GM23338 (cell line): ENCODE measurements at regions not wholly inside any gene's neighbourhood (a gene's known extent, or its start where the extent isn't known, plus 50 kb on each side); places are given as distances from the start of the nearest gene placed in this dataset.

Experiments used
- ATAC-seq: fragments of 200-7000 bp; cut with Tn5 transposase; 3 replicates; pipeline ENCODE4 v1.9.1; 2020
- DNase-seq: peaks from one replicate; pipeline ENCODE4 v3.0.0-alpha.2; 2015; ENCODE audit warnings: low spot score
- H2AFZ ChIP-seq: fragments of 200-600 bp; sonication (generic); 2 replicates; pipeline ENCODE4 v1.8.0; 2016; ENCODE audit warnings: antibody characterized with exemption, mild to moderate bottlenecking, moderate library complexity
- H3F3A ChIP-seq: fragments of 200-600 bp; sonication (generic); replicated peaks from 2 replicates; pipeline ENCODE4 v1.8.0; 2017; ENCODE audit warnings: antibody characterized with exemption, mixed run types, low read depth
- H3K27ac ChIP-seq: fragments of 200-600 bp; sonication (generic); 2 replicates; pipeline ENCODE4 v1.6.1; 2016; ENCODE audit warnings: low read depth
- H3K27me3 ChIP-seq: fragments of 200-600 bp; sonication (generic); 2 replicates; pipeline ENCODE4 v1.8.0; 2016; ENCODE audit warnings: mild to moderate bottlenecking, mixed run types, moderate library complexity; ENCODE audit not compliant: insufficient read depth
- H3K36me3 ChIP-seq: fragments of 200-600 bp; sonication (generic); 2 replicates; pipeline ENCODE4 v1.8.0; 2016; ENCODE audit warnings: mild to moderate bottlenecking; ENCODE audit not compliant: insufficient read depth
- H3K4me1 ChIP-seq: fragments of 200-600 bp; sonication (generic); 2 replicates; pipeline ENCODE4 v1.8.0; 2016; ENCODE audit warnings: mild to moderate bottlenecking, moderate library complexity; ENCODE audit not compliant: insufficient read depth
- H3K4me2 ChIP-seq: fragments of 200-600 bp; sonication (generic); 2 replicates; pipeline ENCODE4 v1.7.1; 2017; ENCODE audit warnings: mixed run types
- H3K4me3 ChIP-seq: fragments of 200-600 bp; sonication (generic); 2 replicates; pipeline ENCODE4 v1.6.1; 2016; ENCODE audit warnings: mixed run types
- H3K79me2 ChIP-seq: fragments of 200-600 bp; sonication (generic); replicated peaks from 2 replicates; pipeline ENCODE4 v1.8.0; 2017; ENCODE audit warnings: mild to moderate bottlenecking; ENCODE audit not compliant: insufficient read depth
- H3K9me2 ChIP-seq: fragments of 200-600 bp; sonication (generic); 2 replicates; pipeline ENCODE4 v1.8.0; 2017; ENCODE audit not compliant: insufficient read depth
- H4K20me1 ChIP-seq: fragments of 200-600 bp; sonication (generic); replicated peaks from 2 replicates; pipeline ENCODE4 v1.8.0; 2017; ENCODE audit warnings: mild to moderate bottlenecking; ENCODE audit not compliant: insufficient read depth
- H3K27ac Mint-ChIP-seq: 2 replicates; pipeline ENCODE4 v1.8.0; 2020; ENCODE audit warnings: inconsistent platforms, mild to moderate bottlenecking, moderate library complexity, mixed read lengths
- H3K27me3 Mint-ChIP-seq: 3 replicates; pipeline ENCODE4 v1.8.0; 2022; ENCODE audit warnings: low read depth, mild to moderate bottlenecking, moderate library complexity, mixed read lengths, inconsistent platforms; ENCODE audit not compliant: insufficient read depth, poor library complexity
- H3K36me3 Mint-ChIP-seq: 3 replicates; pipeline ENCODE4 v1.8.0; 2021; ENCODE audit warnings: low read depth, mild to moderate bottlenecking, inconsistent platforms, moderate library complexity, mixed read lengths
- H3K4me1 Mint-ChIP-seq: 3 replicates; pipeline ENCODE4 v1.8.0; 2020; ENCODE audit warnings: mild to moderate bottlenecking, inconsistent platforms, mixed read lengths
- H3K4me3 Mint-ChIP-seq: 3 replicates; pipeline ENCODE4 v1.8.0; 2021; ENCODE audit warnings: moderate library complexity, mild to moderate bottlenecking, inconsistent platforms, mixed read lengths
- H3K9me3 Mint-ChIP-seq: 3 replicates; pipeline ENCODE4 v1.8.0; 2020; ENCODE audit warnings: moderate library complexity, mild to moderate bottlenecking, inconsistent platforms, mixed read lengths
- CREB1 ChIP-seq: fragments of 250-450 bp; sonication (Bioruptor Pico); IDR thresholded peaks from 2 replicates; pipeline ENCODE4 v1.5.0; 2020; ENCODE audit warnings: low read depth, mild to moderate bottlenecking, moderate library complexity
- CTCF ChIP-seq, 2 experiments: fragments of 200-600 bp in 1 of 2; sonication (generic) in 1 of 2; conservative IDR thresholded peaks; 2 replicates each; pipeline versions ENCODE4 v1.5.1 to v1.6.1; 2016 to 2017; ENCODE audit warnings: antibody characterized with exemption in 2 of 2, low read depth in 2 of 2, mild to moderate bottlenecking in 2 of 2, moderate library complexity in 1 of 2
- ETS1 ChIP-seq: IDR thresholded peaks from 2 replicates; pipeline ENCODE4 v1.6.1; 2016; ENCODE audit warnings: antibody characterized with exemption
- EZH2 ChIP-seq: fragments of 200-600 bp; sonication (generic); IDR thresholded peaks from one replicate; pipeline ENCODE4 v1.8.0; 2017; ENCODE audit warnings: antibody characterized with exemption, mild to moderate bottlenecking, low read depth; ENCODE audit not compliant: unreplicated experiment
- EZH2phosphoT487 ChIP-seq: fragments of 200-600 bp; sonication (generic); IDR thresholded peaks from one replicate; pipeline ENCODE4 v1.8.1; 2018; ENCODE audit warnings: antibody characterized with exemption; ENCODE audit not compliant: unreplicated experiment
- JUNB ChIP-seq: IDR thresholded peaks from one replicate; pipeline ENCODE4 v1.6.1; 2016; ENCODE audit warnings: antibody characterized with exemption; ENCODE audit not compliant: unreplicated experiment
- NANOG ChIP-seq: IDR thresholded peaks from 2 replicates; pipeline ENCODE4 v1.6.1; 2016; ENCODE audit warnings: antibody characterized with exemption, borderline replicate concordance
- POLR2AphosphoS5 ChIP-seq: IDR thresholded peaks from 2 replicates; pipeline ENCODE4 v1.6.1; 2016; ENCODE audit warnings: antibody characterized with exemption, low read depth
- STAT1 ChIP-seq: IDR thresholded peaks from one replicate; pipeline ENCODE4 v1.6.1; 2016; ENCODE audit warnings: antibody characterized with exemption; ENCODE audit not compliant: unreplicated experiment
- ZNF114 ChIP-seq: fragments of 250-450 bp; sonication (Bioruptor Pico); IDR thresholded peaks from 2 replicates; pipeline ENCODE4 v1.5.0; 2020; ENCODE audit warnings: mild to moderate bottlenecking, moderate library complexity
- ZNF331 ChIP-seq: fragments of 250-450 bp; sonication (Bioruptor Pico); IDR thresholded peaks from 2 replicates; pipeline ENCODE4 v1.5.0; 2020; ENCODE audit warnings: low read depth, mild to moderate bottlenecking, moderate library complexity
- ZNF462 ChIP-seq: fragments of 250-450 bp; sonication (Bioruptor Pico); IDR thresholded peaks from 2 replicates; pipeline ENCODE4 v1.5.0; 2020; ENCODE audit warnings: mild to moderate bottlenecking, moderate library complexity
- TF ChIP-seq, protein P1 (sequence below): IDR thresholded peaks from one replicate; pipeline ENCODE4 v1.6.1; 2018; ENCODE audit warnings: antibody characterized with exemption; ENCODE audit not compliant: unreplicated experiment

DNA sequence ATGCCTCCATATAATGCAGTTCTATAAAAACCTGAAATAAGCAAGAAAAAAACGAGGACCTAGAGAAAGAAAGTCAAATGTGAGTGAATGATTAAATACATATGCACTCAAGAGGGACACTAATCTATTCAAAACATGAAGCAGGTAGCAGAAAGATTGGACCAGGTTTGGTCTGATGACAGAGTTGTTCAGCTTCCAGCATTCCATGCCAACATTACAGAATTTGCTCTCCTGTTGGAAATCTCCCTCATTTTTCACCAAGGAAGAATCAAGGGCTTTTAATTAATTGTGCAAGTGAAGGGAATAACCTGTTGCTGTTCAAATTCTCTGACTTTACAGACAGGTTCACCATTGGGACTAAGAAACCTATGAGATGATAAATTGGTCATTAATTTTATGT, 379.0 kb upstream of the RASGEF1B start:
- Histone ChIP-seq H2AFZ (no peak overlapping the region), H3F3A (no peaks in the 10 kb centered on the region), H3K36me3 (no peaks in the 10 kb centered on the region), H3K4me1 (no peaks in the 10 kb centered on the region), H3K9me2 (no peaks in the 10 kb centered on the region), H3K4me3 (no peak overlapping the region), H3K79me2 (no peaks in the 10 kb centered on the region), H3K4me2 (no peak overlapping the region), H3K27ac (no peak overlapping the region), H4K20me1 (no peaks in the 10 kb centered on the region), H3K27me3 (no peaks in the 10 kb centered on the region)
- Mint-ChIP-seq H3K27me3 (peaks cover 2% of the 10 kb centered on the region), H3K9me3 (peaks cover 40% of the 10 kb centered on the region), H3K4me3 (no peak overlapping the region), H3K4me1 (peaks cover 1% of the 10 kb centered on the region; the same call in 1 of the 3 replicates), H3K36me3 (peaks cover 34% of the 10 kb centered on the region), H3K27ac (no peak overlapping the region)
- DNase-seq (no peak), ATAC-seq (no peak)
- TF ChIP-seq EZH2phosphoT487 (no peak), ZNF462 (CRISPR knock-in tag) (no peak), CTCF (conservative IDR thresholded peaks at IDR 0.05; ENCODE audit: low read depth in 2 of 2) (no peak), NANOG (no peak), ETS1 (no peak), STAT1 (no peak), CREB1 (CRISPR knock-in tag) (no peak), ZNF114 (no peak), POLR2AphosphoS5 (no peak), EZH2 (no peak), JUNB (no peak), ZNF331 (CRISPR knock-in tag) (no peak)
- TF ChIP-seq, protein P1, sequence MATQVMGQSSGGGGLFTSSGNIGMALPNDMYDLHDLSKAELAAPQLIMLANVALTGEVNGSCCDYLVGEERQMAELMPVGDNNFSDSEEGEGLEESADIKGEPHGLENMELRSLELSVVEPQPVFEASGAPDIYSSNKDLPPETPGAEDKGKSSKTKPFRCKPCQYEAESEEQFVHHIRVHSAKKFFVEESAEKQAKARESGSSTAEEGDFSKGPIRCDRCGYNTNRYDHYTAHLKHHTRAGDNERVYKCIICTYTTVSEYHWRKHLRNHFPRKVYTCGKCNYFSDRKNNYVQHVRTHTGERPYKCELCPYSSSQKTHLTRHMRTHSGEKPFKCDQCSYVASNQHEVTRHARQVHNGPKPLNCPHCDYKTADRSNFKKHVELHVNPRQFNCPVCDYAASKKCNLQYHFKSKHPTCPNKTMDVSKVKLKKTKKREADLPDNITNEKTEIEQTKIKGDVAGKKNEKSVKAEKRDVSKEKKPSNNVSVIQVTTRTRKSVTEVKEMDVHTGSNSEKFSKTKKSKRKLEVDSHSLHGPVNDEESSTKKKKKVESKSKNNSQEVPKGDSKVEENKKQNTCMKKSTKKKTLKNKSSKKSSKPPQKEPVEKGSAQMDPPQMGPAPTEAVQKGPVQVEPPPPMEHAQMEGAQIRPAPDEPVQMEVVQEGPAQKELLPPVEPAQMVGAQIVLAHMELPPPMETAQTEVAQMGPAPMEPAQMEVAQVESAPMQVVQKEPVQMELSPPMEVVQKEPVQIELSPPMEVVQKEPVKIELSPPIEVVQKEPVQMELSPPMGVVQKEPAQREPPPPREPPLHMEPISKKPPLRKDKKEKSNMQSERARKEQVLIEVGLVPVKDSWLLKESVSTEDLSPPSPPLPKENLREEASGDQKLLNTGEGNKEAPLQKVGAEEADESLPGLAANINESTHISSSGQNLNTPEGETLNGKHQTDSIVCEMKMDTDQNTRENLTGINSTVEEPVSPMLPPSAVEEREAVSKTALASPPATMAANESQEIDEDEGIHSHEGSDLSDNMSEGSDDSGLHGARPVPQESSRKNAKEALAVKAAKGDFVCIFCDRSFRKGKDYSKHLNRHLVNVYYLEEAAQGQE = no peak
